ENCODE measurements at regions not wholly inside any gene's neighbourhood (a gene's known extent, or its start where the extent isn't known, plus 50 kb on each side); places are given as distances from the start of the nearest gene placed in this dataset.

GRCh38 chr5:106797996-106798395 is 872.7 kb downstream of the EFNA5 start:
- DNase-seq (ENCODE audit: low read depth, low spot score) (no peak), FAIRE-seq (no peak)
- ChIA-PET CTCF (interaction anchor here (0.9 kb wide), 1 partner anchor 34 kb away, joined by 3 read pairs; no protein-coding TSS in a partner anchor), POLR2A (no interaction called here)
- H3K27ac ChIP-seq (ENCODE audit: insufficient read depth, low read depth, low read length): no peak overlapping the region
- H3K4me1 ChIP-seq (ENCODE audit: control insufficient read depth, extremely low read depth, insufficient read depth, low read length): no peaks in the 10 kb centered on the region
- H3K9me1 ChIP-seq (replicated peaks; ENCODE audit: control insufficient read depth, extremely low read depth, insufficient read depth, low read length): no peaks in the 10 kb centered on the region
- H4K20me1 ChIP-seq (replicated peaks; ENCODE audit: control insufficient read depth, extremely low read depth, insufficient read depth, low read length): no peaks in the 10 kb centered on the region
- H3K79me2 ChIP-seq (ENCODE audit: control insufficient read depth, insufficient read depth, low read length): no peaks in the 10 kb centered on the region
- no peaks in the 10 kb centered on the region for H3K27me3 ChIP-seq (ENCODE audit: control insufficient read depth in 2 of 2, insufficient read depth in 2 of 2, low read length in 2 of 2)
- no peak overlapping the region for H3K4me2 ChIP-seq (ENCODE audit: insufficient read depth, low read length)
- intact Hi-C loops (cut with micrococcal nuclease) (no loop called here), dilution Hi-C loops (cut with MboI; ENCODE audit: extremely low pct_ligation_motif_present, low sequenced_read_pairs) (no loop called here)
- no peaks in the 10 kb centered on the region for H3K36me3 ChIP-seq (ENCODE audit: control insufficient read depth in 2 of 2, extremely low read depth in 1 of 2, insufficient read depth in 2 of 2, low read length in 2 of 2)
- H3K4me3 ChIP-seq (replicated peaks in 1 of 3; ENCODE audit: insufficient read depth in 1 of 3, low read depth in 1 of 3, low read length in 3 of 3): no peak overlapping the region
- no peaks in the 10 kb centered on the region for H3K9me3 ChIP-seq (replicated peaks; ENCODE audit: control insufficient read depth, insufficient read depth, low read length)
- TF ChIP-seq MYC (IDR thresholded peaks at IDR 0.05; ENCODE audit: low read depth, low read length): no peak
- no peak for TF ChIP-seq CTCF (IDR thresholded peaks at IDR 0.05; ENCODE audit: extremely low read depth in 1 of 2, insufficient read depth in 1 of 2, low read depth in 1 of 2, low read length in 2 of 2)
- TF ChIP-seq POLR2AphosphoS5 (IDR thresholded peaks at IDR 0.05; ENCODE audit: insufficient read depth, low read depth, low read length): no peak
- TF ChIP-seq JUN (IDR thresholded peaks at IDR 0.05; ENCODE audit: borderline replicate concordance, insufficient read depth, insufficient read length, low read depth): no peak
- TF ChIP-seq EZH2 (IDR thresholded peaks at IDR 0.05; ENCODE audit: borderline replicate concordance, low read depth, low read length, severe bottlenecking): no peak
- no peak for TF ChIP-seq FOS (IDR thresholded peaks at IDR 0.05; ENCODE audit: borderline replicate concordance, insufficient read depth, low read length)
- TF ChIP-seq MAX (IDR thresholded peaks at IDR 0.05; ENCODE audit: insufficient read depth, insufficient read length): no peak
- no peak for TF ChIP-seq GATA2 (IDR thresholded peaks at IDR 0.05; ENCODE audit: insufficient read depth, insufficient read length, low read depth, low read length)
- TF ChIP-seq POLR2A (IDR thresholded peaks at IDR 0.05; ENCODE audit: low read depth, low read length): no peak
- BruUV-seq (replicated peaks): no TSS peak
- H2AFZ ChIP-seq (ENCODE audit: low read depth, low read length): no peak overlapping the region
- H3K9ac ChIP-seq (replicated peaks; ENCODE audit: extremely low read depth, insufficient read depth, low read length): no peak overlapping the region

All from endothelial cell of umbilical vein (primary cell).